ENCODE measurements at regions not wholly inside any gene's neighbourhood (a gene's known extent, or its start where the extent isn't known, plus 50 kb on each side); places are given as distances from the start of the nearest gene placed in this dataset.

DNA sequence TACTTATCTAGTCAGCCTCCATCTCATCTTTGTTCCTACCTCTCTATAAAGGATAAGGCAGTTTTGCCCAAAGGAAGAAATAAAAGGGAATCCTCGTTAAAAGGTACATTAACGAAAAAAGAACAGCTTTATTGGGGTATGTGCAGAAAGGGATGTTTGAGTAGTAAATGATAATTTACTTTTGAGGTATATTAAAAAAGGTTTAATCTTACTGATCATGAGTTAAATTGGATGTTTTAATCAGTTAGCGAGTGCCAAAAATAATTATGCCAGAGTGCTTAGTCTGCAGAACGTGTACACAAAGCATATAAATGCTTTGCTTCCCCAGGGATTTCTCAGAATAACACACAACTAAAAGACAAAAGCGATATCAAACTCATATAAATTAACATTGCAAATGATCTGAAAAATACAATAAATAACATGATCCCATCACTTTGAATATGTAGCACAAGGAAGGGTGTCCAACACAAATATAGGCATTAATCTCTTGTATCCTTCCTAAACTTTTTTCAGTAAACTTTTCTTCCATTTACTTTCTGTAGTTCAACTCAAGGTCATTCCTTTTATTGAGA, 865.0 kb downstream of the NR2F1-AS1 start:
- no TSS peak for BruUV-seq (replicated peaks)
- no peak overlapping the region for H3K27ac Mint-ChIP-seq (ENCODE audit: unreplicated experiment)
- H3K4me3 Mint-ChIP-seq (ENCODE audit: low read depth, unreplicated experiment), result no peak overlapping the region
- TF ChIP-seq, protein P1, sequence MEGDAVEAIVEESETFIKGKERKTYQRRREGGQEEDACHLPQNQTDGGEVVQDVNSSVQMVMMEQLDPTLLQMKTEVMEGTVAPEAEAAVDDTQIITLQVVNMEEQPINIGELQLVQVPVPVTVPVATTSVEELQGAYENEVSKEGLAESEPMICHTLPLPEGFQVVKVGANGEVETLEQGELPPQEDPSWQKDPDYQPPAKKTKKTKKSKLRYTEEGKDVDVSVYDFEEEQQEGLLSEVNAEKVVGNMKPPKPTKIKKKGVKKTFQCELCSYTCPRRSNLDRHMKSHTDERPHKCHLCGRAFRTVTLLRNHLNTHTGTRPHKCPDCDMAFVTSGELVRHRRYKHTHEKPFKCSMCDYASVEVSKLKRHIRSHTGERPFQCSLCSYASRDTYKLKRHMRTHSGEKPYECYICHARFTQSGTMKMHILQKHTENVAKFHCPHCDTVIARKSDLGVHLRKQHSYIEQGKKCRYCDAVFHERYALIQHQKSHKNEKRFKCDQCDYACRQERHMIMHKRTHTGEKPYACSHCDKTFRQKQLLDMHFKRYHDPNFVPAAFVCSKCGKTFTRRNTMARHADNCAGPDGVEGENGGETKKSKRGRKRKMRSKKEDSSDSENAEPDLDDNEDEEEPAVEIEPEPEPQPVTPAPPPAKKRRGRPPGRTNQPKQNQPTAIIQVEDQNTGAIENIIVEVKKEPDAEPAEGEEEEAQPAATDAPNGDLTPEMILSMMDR (IDR thresholded peaks at IDR 0.05; ENCODE audit: unreplicated experiment), result no peak
- H3K4me1 Mint-ChIP-seq (ENCODE audit: low read depth, unreplicated experiment), result no peaks in the 10 kb centered on the region
- no peaks in the 10 kb centered on the region for H3K27me3 Mint-ChIP-seq (ENCODE audit: unreplicated experiment)
- DNase-seq, result no peak
- CTCF ChIA-PET, result no interaction called here
- intact Hi-C loops (cut with micrococcal nuclease; ENCODE audit: unreplicated experiment), result no loop called here
- H3K36me3 Mint-ChIP-seq (ENCODE audit: insufficient read depth, unreplicated experiment), result no peaks in the 10 kb centered on the region
- H3K9me3 Mint-ChIP-seq (ENCODE audit: low read depth, unreplicated experiment), result no peaks in the 10 kb centered on the region

DNA sequence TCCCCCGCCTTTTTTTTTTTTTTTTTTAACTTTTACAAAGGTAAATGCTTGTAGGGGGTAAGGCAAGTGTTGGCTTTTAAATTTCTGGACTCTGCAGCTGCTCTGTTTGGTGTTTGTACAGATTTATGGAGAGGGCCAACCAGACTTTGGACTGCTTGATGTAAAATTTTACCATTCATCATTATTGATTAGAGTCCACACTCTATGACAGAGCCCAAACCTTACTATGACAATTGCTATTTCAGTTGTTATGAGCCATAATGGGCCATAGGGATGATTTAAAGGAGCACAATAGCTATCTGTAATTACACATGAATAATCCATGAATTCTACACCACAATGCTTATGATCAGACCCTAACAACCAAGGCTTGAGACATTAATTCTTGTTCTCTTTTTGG, 867.2 kb downstream of the NR2F1-AS1 start:
- H3K9me3 Mint-ChIP-seq (ENCODE audit: low read depth, unreplicated experiment), result no peaks in the 10 kb centered on the region
- no peaks in the 10 kb centered on the region for H3K4me1 Mint-ChIP-seq (ENCODE audit: low read depth, unreplicated experiment)
- intact Hi-C loops (cut with micrococcal nuclease; ENCODE audit: unreplicated experiment), result no loop called here
- no peaks in the 10 kb centered on the region for H3K27me3 Mint-ChIP-seq (ENCODE audit: unreplicated experiment)
- no peak for DNase-seq
- CTCF ChIA-PET, result no interaction called here
- no peak overlapping the region for H3K4me3 Mint-ChIP-seq (ENCODE audit: low read depth, unreplicated experiment)
- H3K27ac Mint-ChIP-seq (ENCODE audit: unreplicated experiment), result no peak overlapping the region
- TF ChIP-seq, protein P1 (IDR thresholded peaks at IDR 0.05; ENCODE audit: unreplicated experiment), result no peak
- no TSS peak for BruUV-seq (replicated peaks)
- H3K36me3 Mint-ChIP-seq (ENCODE audit: insufficient read depth, unreplicated experiment), result no peaks in the 10 kb centered on the region

DNA sequence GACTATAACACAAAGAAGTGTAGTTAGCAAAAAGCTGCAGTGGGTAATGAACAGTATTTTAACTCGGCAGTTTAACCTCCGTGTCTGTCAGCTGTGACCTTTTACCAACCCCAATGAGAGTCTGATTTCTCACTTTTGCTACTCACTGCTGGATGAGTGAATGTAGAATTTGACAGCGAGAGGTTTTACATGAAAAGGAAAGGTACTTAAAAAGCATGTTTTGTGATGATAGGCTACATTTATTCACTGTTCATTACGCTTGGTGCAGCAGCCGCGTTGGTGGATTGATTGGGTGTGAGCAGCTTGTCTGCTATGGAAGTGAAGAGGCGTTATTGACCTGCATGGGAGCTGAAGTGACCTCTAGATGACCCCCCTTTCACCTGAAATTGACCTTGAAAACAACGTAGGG, 867.7 kb downstream of the NR2F1-AS1 start:
- no peak for DNase-seq
- H3K4me1 Mint-ChIP-seq (ENCODE audit: low read depth, unreplicated experiment), result no peaks in the 10 kb centered on the region
- H3K9me3 Mint-ChIP-seq (ENCODE audit: low read depth, unreplicated experiment), result no peaks in the 10 kb centered on the region
- no TSS peak for BruUV-seq (replicated peaks)
- H3K36me3 Mint-ChIP-seq (ENCODE audit: insufficient read depth, unreplicated experiment), result no peaks in the 10 kb centered on the region
- H3K27me3 Mint-ChIP-seq (ENCODE audit: unreplicated experiment), result no peaks in the 10 kb centered on the region
- intact Hi-C loops (cut with micrococcal nuclease; ENCODE audit: unreplicated experiment), result no loop called here
- CTCF ChIA-PET, result no interaction called here
- H3K27ac Mint-ChIP-seq (ENCODE audit: unreplicated experiment), result no peak overlapping the region
- TF ChIP-seq, protein P1 (IDR thresholded peaks at IDR 0.05; ENCODE audit: unreplicated experiment), result no peak
- no peak overlapping the region for H3K4me3 Mint-ChIP-seq (ENCODE audit: low read depth, unreplicated experiment)

DNA sequence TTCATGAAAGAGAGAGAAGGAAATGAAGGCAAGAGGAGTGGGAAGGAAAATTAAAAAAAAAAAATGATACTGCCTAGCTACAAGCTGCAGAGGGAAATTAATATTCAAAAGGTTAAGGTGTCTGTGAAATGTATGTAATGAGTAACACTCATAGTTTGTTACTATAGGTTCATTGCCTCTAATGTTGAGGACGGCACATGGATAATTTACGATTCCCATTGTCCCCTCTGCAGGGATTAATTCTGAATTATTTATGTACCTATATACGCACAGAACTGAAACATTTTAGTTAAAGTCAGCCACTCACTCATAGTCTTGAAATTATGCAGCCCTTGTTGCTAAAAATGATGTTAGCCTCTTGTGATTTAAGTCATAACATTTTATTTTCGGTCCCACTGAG, 869.1 kb downstream of the NR2F1-AS1 start:
- no peaks in the 10 kb centered on the region for H3K36me3 Mint-ChIP-seq (ENCODE audit: insufficient read depth, unreplicated experiment)
- TF ChIP-seq, protein P1 (IDR thresholded peaks at IDR 0.05; ENCODE audit: unreplicated experiment), result no peak
- no peak overlapping the region for H3K4me3 Mint-ChIP-seq (ENCODE audit: low read depth, unreplicated experiment)
- CTCF ChIA-PET, result no interaction called here
- no peak for DNase-seq
- BruUV-seq (replicated peaks), result no TSS peak
- H3K27ac Mint-ChIP-seq (ENCODE audit: unreplicated experiment), result no peak overlapping the region
- intact Hi-C loops (cut with micrococcal nuclease; ENCODE audit: unreplicated experiment), result no loop called here
- no peaks in the 10 kb centered on the region for H3K9me3 Mint-ChIP-seq (ENCODE audit: low read depth, unreplicated experiment)
- no peaks in the 10 kb centered on the region for H3K27me3 Mint-ChIP-seq (ENCODE audit: unreplicated experiment)
- no peaks in the 10 kb centered on the region for H3K4me1 Mint-ChIP-seq (ENCODE audit: low read depth, unreplicated experiment)
